SK-N-SH (cell line): ENCODE measurements at regions not wholly inside any gene's neighbourhood (a gene's known extent, or its start where the extent isn't known, plus 50 kb on each side); places are given as distances from the start of the nearest gene placed in this dataset.

ENCODE experiments used
- CTCF ChIA-PET: fragments of 300-600, 350-600 bp; formaldehyde crosslinking; extraction: SDS; loops from one replicate; lab custom pipeline; 2021; lab: Yijun Ruan, JAX
- POLR2A ChIA-PET: fragments of 350-600 bp; sonication (Branson Sonifier 250); formaldehyde crosslinking; extraction: SDS; loops from one replicate; lab custom pipeline; 2020; ENCODE audit warnings: antibody characterized with exemption, inconsistent platforms; lab: Yijun Ruan, JAX
- DNase-seq: peaks from one replicate; pipeline ENCODE4 v3.0.0; 2012
- H2AFZ ChIP-seq: fragments of 200-600 bp; sonication (generic); 2 replicates; pipeline ENCODE4 v1.8.1; 2016; ENCODE audit warnings: antibody characterized with exemption, mild to moderate bottlenecking, low read depth
- H3F3A ChIP-seq: fragments of 200-600 bp; sonication (generic); replicated peaks from 2 replicates; pipeline ENCODE3; 2016; ENCODE audit warnings: antibody characterized with exemption, mild to moderate bottlenecking; ENCODE audit not compliant: insufficient read depth
- H3K27ac ChIP-seq, 2 experiments: fragments of 200-500 bp in 1 of 2; fragments of 200-600 bp in 1 of 2; sonication (Bioruptor generic) in 1 of 2; sonication (generic), shearing (Covaris generic) in 1 of 2; 2 replicates each; pipeline versions ENCODE4 v1.5.1 to v1.6.1; 2014 to 2016; ENCODE audit warnings: low read depth in 2 of 2, inconsistent platforms in 1 of 2, low read length in 1 of 2, mild to moderate bottlenecking in 1 of 2, mixed read lengths in 1 of 2
- H3K27me3 ChIP-seq: fragments of 200-600 bp; sonication (generic), shearing (Covaris generic); 2 replicates; pipeline ENCODE4 v1.6.1; 2016; ENCODE audit warnings: mixed run types; ENCODE audit not compliant: insufficient read depth
- H3K36me3 ChIP-seq, 2 experiments: fragments of 200-500 bp in 1 of 2; fragments of 200-600 bp in 1 of 2; sonication (Bioruptor generic) in 1 of 2; sonication (generic) in 1 of 2; replicated peaks in 1 of 2; 2 replicates each; pipeline versions ENCODE3 to v1.5.1; 2014 to 2016; ENCODE audit warnings: low read length in 1 of 2, mild to moderate bottlenecking in 1 of 2; ENCODE audit not compliant: insufficient read depth in 2 of 2, control insufficient read depth in 1 of 2
- H3K4me1 ChIP-seq, 2 experiments: fragments of 200-500 bp in 1 of 2; fragments of 200-600 bp in 1 of 2; sonication (Bioruptor generic) in 1 of 2; sonication (generic), shearing (Covaris generic) in 1 of 2; 2 replicates each; pipeline versions ENCODE4 v1.5.1 to v1.6.1; 2014 to 2016; ENCODE audit warnings: low read depth in 1 of 2, low read length in 1 of 2, mixed run types in 1 of 2; ENCODE audit not compliant: insufficient read depth in 2 of 2, control insufficient read depth in 1 of 2
- H3K4me2 ChIP-seq: fragments of 200-600 bp; sonication (generic), shearing (Covaris generic); 2 replicates; pipeline ENCODE4 v1.6.1; 2017; ENCODE audit warnings: mixed run types
- H3K4me3 ChIP-seq, 2 experiments: fragments of 200-500 bp in 1 of 2; fragments of 200-600 bp in 1 of 2; sonication (Bioruptor generic) in 1 of 2; sonication (generic), shearing (Covaris generic) in 1 of 2; 2 replicates each; pipeline versions ENCODE4 v1.5.1 to v1.8.1; 2014 to 2016; ENCODE audit warnings: low read depth in 2 of 2, inconsistent platforms in 1 of 2, low read length in 1 of 2, mild to moderate bottlenecking in 1 of 2, mixed read lengths in 1 of 2, moderate library complexity in 1 of 2
- H3K79me2 ChIP-seq: fragments of 200-600 bp; sonication (generic); 2 replicates; pipeline ENCODE4 v1.8.1; 2017; ENCODE audit warnings: mild to moderate bottlenecking; ENCODE audit not compliant: insufficient read depth
- H3K9ac ChIP-seq: fragments of 200-600 bp; sonication (generic); 2 replicates; pipeline ENCODE4 v1.6.1; 2017; ENCODE audit warnings: mixed run types
- H3K9me2 ChIP-seq: fragments of 200-600 bp; sonication (generic); 2 replicates; pipeline ENCODE4 v1.6.1; 2017; ENCODE audit warnings: mixed run types
- H3K9me3 ChIP-seq: fragments of 200-600 bp; sonication (generic); 2 replicates; pipeline ENCODE4 v1.6.1; 2017; ENCODE audit warnings: mixed run types, mild to moderate bottlenecking, moderate library complexity
- H4K20me1 ChIP-seq: fragments of 200-600 bp; sonication (generic); 2 replicates; pipeline ENCODE4 v1.6.1; 2017; ENCODE audit warnings: mild to moderate bottlenecking, mixed run types; ENCODE audit not compliant: insufficient read depth
- ELF1 ChIP-seq: IDR thresholded peaks from 2 replicates; pipeline ENCODE4 v1.4.0; 2012
- EP300 ChIP-seq, 2 experiments: IDR thresholded peaks; 2 replicates each; pipeline versions ENCODE4 v1.4.0 to v1.6.1; 2012; ENCODE audit warnings: borderline replicate concordance in 1 of 2, low read depth in 1 of 2, low read length in 1 of 2
- EZH2phosphoT487 ChIP-seq: fragments of 200-600 bp; sonication (generic); IDR thresholded peaks from 2 replicates; pipeline ENCODE4 v1.6.1; 2017; ENCODE audit warnings: low read depth, mixed run types, mild to moderate bottlenecking, antibody characterized with exemption, moderate library complexity, borderline replicate concordance
- FOSL2 ChIP-seq: IDR thresholded peaks from 2 replicates; pipeline ENCODE4 v1.4.0; 2012; ENCODE audit warnings: low read depth, mild to moderate bottlenecking, moderate library complexity, borderline replicate concordance
- FOXJ3 ChIP-seq: sonication (generic); formaldehyde crosslinking; IDR thresholded peaks from 2 replicates; pipeline ENCODE4 v1.5.1; 2020; ENCODE audit warnings: mild to moderate bottlenecking, missing genetic modification reagents
- FOXM1 ChIP-seq: IDR thresholded peaks from 2 replicates; pipeline ENCODE4 v1.4.0; 2012; ENCODE audit warnings: low read depth, mild to moderate bottlenecking
- GATA2 ChIP-seq: sonication (generic); formaldehyde crosslinking; IDR thresholded peaks from 2 replicates; pipeline ENCODE4 v1.5.0; 2020; ENCODE audit warnings: mild to moderate bottlenecking, missing genetic modification reagents
- JUND ChIP-seq: IDR thresholded peaks from 2 replicates; pipeline ENCODE4 v1.4.0; 2012
- MEF2A ChIP-seq: IDR thresholded peaks from 2 replicates; pipeline ENCODE4 v1.4.0; 2012; ENCODE audit warnings: low read depth, borderline replicate concordance
- MXI1 ChIP-seq: IDR thresholded peaks from 2 replicates; pipeline ENCODE4 v1.6.1; 2012; ENCODE audit warnings: mild to moderate bottlenecking, low read depth, low read length, improper control_type of control experiment
- NFIC ChIP-seq: IDR thresholded peaks from 2 replicates; pipeline ENCODE4 v1.4.0; 2012; ENCODE audit warnings: borderline replicate concordance
- PBX3 ChIP-seq: IDR thresholded peaks from 2 replicates; pipeline ENCODE4; 2012
- POLR2AphosphoS5 ChIP-seq: IDR thresholded peaks from 2 replicates; pipeline ENCODE4 v1.6.1; 2012; ENCODE audit warnings: low read depth, low read length
- RAD21 ChIP-seq: IDR thresholded peaks from 2 replicates; pipeline ENCODE4 v1.6.1; 2012; ENCODE audit warnings: mild to moderate bottlenecking, low read length
- RFX5 ChIP-seq: IDR thresholded peaks from 2 replicates; pipeline ENCODE4 v1.6.1; 2012; ENCODE audit warnings: mild to moderate bottlenecking, improper control_type of control experiment, low read length
- RXRA ChIP-seq: IDR thresholded peaks from 2 replicates; pipeline ENCODE4 v1.4.0; 2012; ENCODE audit warnings: low read depth, mild to moderate bottlenecking, borderline replicate concordance
- SIN3A ChIP-seq: IDR thresholded peaks from 2 replicates; pipeline ENCODE4 v1.6.1; 2012; ENCODE audit warnings: low read depth, mild to moderate bottlenecking, low read length, moderate library complexity, borderline replicate concordance
- TCF12 ChIP-seq: IDR thresholded peaks from 2 replicates; pipeline ENCODE4 v1.4.0; 2012
- TEAD4 ChIP-seq: IDR thresholded peaks from 2 replicates; pipeline ENCODE4 v1.4.0; 2012; ENCODE audit warnings: mild to moderate bottlenecking, borderline replicate concordance; ENCODE audit not compliant: insufficient read depth
- YY1 ChIP-seq: IDR thresholded peaks from 2 replicates; pipeline ENCODE4 v1.4.0; 2012; ENCODE audit warnings: low read depth, mild to moderate bottlenecking
- WGBS: methylation state at CpG from one replicate; pipeline ENCODE4 v1.1.6; 2017; ENCODE audit warnings: low lambda C conversion rate; 5-methylcytosine and 5-hydroxymethylcytosine counted together
- TF ChIP-seq, protein P1 (sequence below): IDR thresholded peaks from 2 replicates; pipeline ENCODE4 v1.4.0; 2012; ENCODE audit warnings: low read depth, borderline replicate concordance
- TF ChIP-seq, protein P2 (sequence below): IDR thresholded peaks from 2 replicates; pipeline ENCODE4 v1.4.0; 2012; ENCODE audit warnings: low read depth
- TF ChIP-seq, protein P3 (sequence below): IDR thresholded peaks from 2 replicates; pipeline ENCODE4 v1.4.0; 2012; ENCODE audit warnings: low read depth, borderline replicate concordance

DNA sequence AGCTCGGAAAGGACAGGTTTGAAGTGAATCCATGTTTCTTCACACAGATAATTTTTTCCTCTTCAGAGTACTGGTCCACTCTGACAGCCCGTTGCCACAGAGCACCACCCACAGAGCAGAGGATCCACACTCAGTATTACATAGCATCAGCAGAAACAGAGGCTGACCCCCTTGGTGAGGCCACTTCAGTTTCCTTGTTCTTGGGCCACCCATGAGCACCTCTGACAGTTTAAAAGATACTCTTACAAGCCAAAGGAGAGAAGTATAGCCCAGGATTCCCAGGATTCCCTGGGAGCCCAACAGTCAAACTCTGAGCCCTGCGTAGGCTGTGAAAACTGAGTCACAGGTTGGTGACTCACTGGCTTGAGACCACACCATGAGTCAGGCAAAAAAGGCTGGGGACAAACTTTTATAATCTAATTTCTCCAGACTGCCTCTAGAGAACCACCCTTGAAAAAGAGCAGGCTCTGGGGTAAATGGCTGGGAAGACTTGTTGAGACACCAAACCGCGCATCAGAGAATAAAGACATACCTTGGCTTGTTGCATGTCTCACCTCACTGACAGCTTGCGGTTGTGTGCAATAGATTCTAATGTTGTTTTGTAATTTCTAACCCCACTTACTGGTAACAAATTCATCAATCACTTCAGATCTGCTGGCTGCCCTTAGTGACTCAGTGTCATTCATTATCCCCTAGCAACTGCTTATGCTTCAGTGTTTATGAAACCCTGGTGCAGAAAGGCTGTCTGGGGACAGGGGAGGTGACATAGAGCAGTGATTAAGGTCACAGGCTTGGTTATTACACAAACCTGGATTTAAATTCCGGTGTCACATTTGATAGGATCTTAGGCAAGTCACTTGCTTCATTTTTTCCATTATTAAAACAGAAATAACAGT is 56.9 kb upstream of the PRSS23 start (continued):
- TF ChIP-seq, protein P1, sequence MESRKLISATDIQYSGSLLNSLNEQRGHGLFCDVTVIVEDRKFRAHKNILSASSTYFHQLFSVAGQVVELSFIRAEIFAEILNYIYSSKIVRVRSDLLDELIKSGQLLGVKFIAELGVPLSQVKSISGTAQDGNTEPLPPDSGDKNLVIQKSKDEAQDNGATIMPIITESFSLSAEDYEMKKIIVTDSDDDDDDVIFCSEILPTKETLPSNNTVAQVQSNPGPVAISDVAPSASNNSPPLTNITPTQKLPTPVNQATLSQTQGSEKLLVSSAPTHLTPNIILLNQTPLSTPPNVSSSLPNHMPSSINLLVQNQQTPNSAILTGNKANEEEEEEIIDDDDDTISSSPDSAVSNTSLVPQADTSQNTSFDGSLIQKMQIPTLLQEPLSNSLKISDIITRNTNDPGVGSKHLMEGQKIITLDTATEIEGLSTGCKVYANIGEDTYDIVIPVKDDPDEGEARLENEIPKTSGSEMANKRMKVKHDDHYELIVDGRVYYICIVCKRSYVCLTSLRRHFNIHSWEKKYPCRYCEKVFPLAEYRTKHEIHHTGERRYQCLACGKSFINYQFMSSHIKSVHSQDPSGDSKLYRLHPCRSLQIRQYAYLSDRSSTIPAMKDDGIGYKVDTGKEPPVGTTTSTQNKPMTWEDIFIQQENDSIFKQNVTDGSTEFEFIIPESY: peak; percentile 63

- CTCF ChIA-PET: interaction anchor here (1.1 to 1.5 kb wide), 2 partner anchors 13 to 134 kb away, joined by 3 to 4 read pairs; no protein-coding TSS in a partner anchor
- WGBS: 74% methylated on average over 6 of the region's 6 CpGs
- Histone ChIP-seq H4K20me1 (no peaks in the 10 kb centered on the region), H2AFZ (no peak overlapping the region), H3K9me2 (no peaks in the 10 kb centered on the region), H3K4me2 (peak overlapping the region; percentile 72), H3K9me3 (no peaks in the 10 kb centered on the region), H3K9ac (peak overlapping the region; percentile 90), H3K4me3 (no peak overlapping the region), H3K36me3 (no peaks in the 10 kb centered on the region), H3K27me3 (no peaks in the 10 kb centered on the region), H3K4me1 (peaks cover 19 to 66% of the 10 kb centered on the region in 2 experiments), H3F3A (peaks cover 60% of the 10 kb centered on the region), H3K79me2 (peaks cover 6% of the 10 kb centered on the region; the same call in 1 of the 2 replicates), H3K27ac (peak overlapping the region; percentile 92 to 100; a peak in 3 of 4 replicates)
- POLR2A ChIA-PET: no interaction called here
- TF ChIP-seq NFIC: peak; percentile 77
- TF ChIP-seq JUND: peak; percentile 90
- TF ChIP-seq, protein P2, sequence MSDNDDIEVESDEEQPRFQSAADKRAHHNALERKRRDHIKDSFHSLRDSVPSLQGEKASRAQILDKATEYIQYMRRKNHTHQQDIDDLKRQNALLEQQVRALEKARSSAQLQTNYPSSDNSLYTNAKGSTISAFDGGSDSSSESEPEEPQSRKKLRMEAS: 0 out of 2 replicates have a peak, but pooled peaks have one; percentile 53
- no peak for TF ChIP-seq EZH2phosphoT487
- TF ChIP-seq, protein P1: no peak
- no peak for TF ChIP-seq RFX5
- no peak for TF ChIP-seq SIN3A
- peak; percentile 89 for TF ChIP-seq FOSL2
- TF ChIP-seq PBX3: peak; percentile 75; the same call in 1 of the 2 replicates
- peak; percentile 62; the same call in 1 of the 2 replicates for TF ChIP-seq FOXM1
- TF ChIP-seq MEF2A: peak; percentile 61; the same call in 1 of the 2 replicates
- no peak for TF ChIP-seq GATA2 (CRISPR knock-in tag)
- peak; percentile 52; the same call in 1 of the 2 replicates for TF ChIP-seq RXRA
- TF ChIP-seq POLR2AphosphoS5: peak; percentile 51; the same call in 1 of the 2 replicates
- TF ChIP-seq MXI1: no peak
- TF ChIP-seq YY1: no peak
- no peak for TF ChIP-seq FOXJ3 (CRISPR knock-in tag)
- TF ChIP-seq, protein P3, sequence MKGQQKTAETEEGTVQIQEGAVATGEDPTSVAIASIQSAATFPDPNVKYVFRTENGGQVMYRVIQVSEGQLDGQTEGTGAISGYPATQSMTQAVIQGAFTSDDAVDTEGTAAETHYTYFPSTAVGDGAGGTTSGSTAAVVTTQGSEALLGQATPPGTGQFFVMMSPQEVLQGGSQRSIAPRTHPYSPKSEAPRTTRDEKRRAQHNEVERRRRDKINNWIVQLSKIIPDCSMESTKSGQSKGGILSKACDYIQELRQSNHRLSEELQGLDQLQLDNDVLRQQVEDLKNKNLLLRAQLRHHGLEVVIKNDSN: no peak
- peak in 1 of 2 experiments; percentile 75; a peak in 2 of 4 replicates for TF ChIP-seq EP300 (IDR thresholded peaks at IDR 0.05; ENCODE audit: borderline replicate concordance in 1 of 2, low read depth in 1 of 2, low read length in 1 of 2)
- peak; percentile 88 for TF ChIP-seq TCF12
- TF ChIP-seq ELF1: no peak
- TF ChIP-seq TEAD4: peak; percentile 48; the same call in 1 of the 2 replicates
- no peak for TF ChIP-seq RAD21
- no peak for DNase-seq
Observed at GRCh38 chr11:86741839-86742805, 58.2 kb upstream of the PRSS23 start.
